Psoas muscle (tissue), 7 donors: ENCODE measurements at regions not wholly inside any gene's neighbourhood (a gene's known extent, or its start where the extent isn't known, plus 50 kb on each side); places are given as distances from the start of the nearest gene placed in this dataset.

ENCODE experiments used
- ATAC-seq, 4 donors: fragments of 200-7000 bp; cut with Tn5 transposase; one replicate each; pipeline ENCODE4 v1.9.1; 2020; ENCODE audit warnings: moderate library complexity in 3 of 4, mild to moderate bottlenecking in 2 of 4
- DNase-seq, 2 donors: peaks; one replicate each; pipeline ENCODE4 v3.0.0-alpha.2; 2020
- H3K27ac ChIP-seq: fragments of 200-600 bp; one replicate; pipeline ENCODE4 v1.8.0; 2022
- H3K27me3 ChIP-seq, 3 donors: fragments of 200-600 bp in 1 of 3; one replicate each; pipeline versions ENCODE4 v1.6.1 to v1.8.0; 2013 to 2022; ENCODE audit warnings: low read length in 2 of 3, mild to moderate bottlenecking in 2 of 3, moderate library complexity in 1 of 3; ENCODE audit not compliant: insufficient read depth in 3 of 3
- H3K36me3 ChIP-seq, 2 donors: fragments of 200-600 bp in 1 of 2; one replicate each; pipeline versions ENCODE4 v1.6.1 to v1.8.0; 2013 to 2022; ENCODE audit warnings: low read depth in 1 of 2, mild to moderate bottlenecking in 1 of 2, moderate library complexity in 1 of 2; ENCODE audit not compliant: insufficient read depth in 1 of 2
- H3K4me1 ChIP-seq: fragments of 200-600 bp; one replicate; pipeline ENCODE4 v1.8.0; 2022
- H3K4me3 ChIP-seq: fragments of 200-600 bp; one replicate; pipeline ENCODE4 v1.8.0; 2022; ENCODE audit warnings: mild to moderate bottlenecking
- H3K9me3 ChIP-seq: fragments of 200-600 bp; one replicate; pipeline ENCODE4 v1.8.0; 2022
- WGBS, 3 donors: extraction: QIAGEN DNeasy Blood & Tissue Kit; methylation state at CpG; one replicate each; pipeline versions ENCODE4 v1.1.6 to v1.1.7; 2013; 5-methylcytosine and 5-hydroxymethylcytosine counted together
- intact Hi-C, 2 donors: fragments of 100-400 bp; cut with DNase I; formaldehyde crosslinking; loops; one replicate each; pipeline versions ENCODE4 v1.11.0 to v1.14.2; 2022
- TF ChIP-seq, protein P1 (sequence below): fragments of 200-600 bp; IDR thresholded peaks from one replicate; pipeline ENCODE4 v1.8.0; 2022; ENCODE audit warnings: antibody characterized with exemption
- donor health status: healthy with polysubstance abuse.
- donor health status: DM: no; HTN: no; CAD: no; lungs with moderate emphysema.
- donor health status: Bipolar disorder and iron deficiency.
- donor health status: healthy.
- donor health status: DM: yes; HTN: yes; CAD: no.
- donor health status: DM: no; HTN: no; CAD: no.
- donor health status: DM: yes; HTN: yes; CAD: no.

DNA sequence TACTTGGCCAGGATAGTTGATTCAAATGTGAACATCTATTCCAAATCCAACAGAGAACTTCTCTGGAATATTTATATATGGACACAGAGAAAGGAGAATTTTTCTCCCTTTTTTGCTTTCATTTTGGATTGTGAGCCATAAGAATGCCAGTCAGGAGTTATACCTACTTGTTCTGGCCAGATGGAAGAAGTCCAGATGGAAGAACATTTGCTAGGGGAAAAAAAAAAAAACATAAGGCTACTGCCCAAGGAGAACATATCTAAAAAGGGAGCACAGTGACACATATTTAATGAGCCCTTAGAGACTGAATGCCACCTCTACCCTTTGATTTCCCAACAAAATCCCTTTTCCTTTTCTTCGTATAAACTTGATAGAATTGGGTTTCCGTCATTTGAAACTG, 61.7 kb upstream of the PPP2R2B start:
- no peak for ATAC-seq
- H3K9me3 ChIP-seq, result no peaks in the 10 kb centered on the region
- intact Hi-C loops, result no loop called here
- TF ChIP-seq, protein P1, sequence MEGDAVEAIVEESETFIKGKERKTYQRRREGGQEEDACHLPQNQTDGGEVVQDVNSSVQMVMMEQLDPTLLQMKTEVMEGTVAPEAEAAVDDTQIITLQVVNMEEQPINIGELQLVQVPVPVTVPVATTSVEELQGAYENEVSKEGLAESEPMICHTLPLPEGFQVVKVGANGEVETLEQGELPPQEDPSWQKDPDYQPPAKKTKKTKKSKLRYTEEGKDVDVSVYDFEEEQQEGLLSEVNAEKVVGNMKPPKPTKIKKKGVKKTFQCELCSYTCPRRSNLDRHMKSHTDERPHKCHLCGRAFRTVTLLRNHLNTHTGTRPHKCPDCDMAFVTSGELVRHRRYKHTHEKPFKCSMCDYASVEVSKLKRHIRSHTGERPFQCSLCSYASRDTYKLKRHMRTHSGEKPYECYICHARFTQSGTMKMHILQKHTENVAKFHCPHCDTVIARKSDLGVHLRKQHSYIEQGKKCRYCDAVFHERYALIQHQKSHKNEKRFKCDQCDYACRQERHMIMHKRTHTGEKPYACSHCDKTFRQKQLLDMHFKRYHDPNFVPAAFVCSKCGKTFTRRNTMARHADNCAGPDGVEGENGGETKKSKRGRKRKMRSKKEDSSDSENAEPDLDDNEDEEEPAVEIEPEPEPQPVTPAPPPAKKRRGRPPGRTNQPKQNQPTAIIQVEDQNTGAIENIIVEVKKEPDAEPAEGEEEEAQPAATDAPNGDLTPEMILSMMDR, result no peak
- DNase-seq, result no peak
- no peaks in the 10 kb centered on the region for H3K27me3 ChIP-seq
- no peak overlapping the region for H3K27ac ChIP-seq
- WGBS, 3 donors, result 68 to 75% (median 75%) methylated on average over 2 of the region's 2 CpGs
- no peaks in the 10 kb centered on the region for H3K36me3 ChIP-seq
- H3K4me1 ChIP-seq, result no peaks in the 10 kb centered on the region
- no peak overlapping the region for H3K4me3 ChIP-seq

DNA sequence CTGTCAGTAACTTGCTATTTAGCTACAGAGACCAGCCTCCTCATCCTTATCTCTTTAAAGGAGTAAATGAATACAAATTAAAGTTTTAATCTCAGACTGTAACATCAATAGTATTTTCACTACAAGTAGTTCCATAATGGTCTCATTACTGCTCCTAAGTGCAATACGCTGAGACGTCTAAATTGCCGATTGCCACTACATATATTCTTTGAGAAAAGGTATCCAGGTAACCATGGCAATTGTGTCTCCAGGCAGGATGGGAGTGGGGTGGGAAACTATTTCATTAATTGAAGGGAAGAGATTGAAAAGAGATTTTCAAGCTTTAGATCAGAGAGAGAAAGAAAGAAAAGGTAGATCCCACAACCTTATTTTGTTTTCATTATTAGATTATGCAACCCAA, 65.5 kb upstream of the PPP2R2B start:
- Histone ChIP-seq H3K27ac (no peak overlapping the region), H3K9me3 (no peaks in the 10 kb centered on the region), H3K36me3 (no peaks in the 10 kb centered on the region), H3K4me1 (no peaks in the 10 kb centered on the region), H3K4me3 (no peak overlapping the region), H3K27me3 (no peaks in the 10 kb centered on the region)
- WGBS, 3 donors, result 87 to 93% (median 89%) methylated on average over 3 of the region's 3 CpGs
- TF ChIP-seq, protein P1, result no peak
- intact Hi-C loops, result no loop called here
- ATAC-seq, result no peak
- DNase-seq, result no peak

DNA sequence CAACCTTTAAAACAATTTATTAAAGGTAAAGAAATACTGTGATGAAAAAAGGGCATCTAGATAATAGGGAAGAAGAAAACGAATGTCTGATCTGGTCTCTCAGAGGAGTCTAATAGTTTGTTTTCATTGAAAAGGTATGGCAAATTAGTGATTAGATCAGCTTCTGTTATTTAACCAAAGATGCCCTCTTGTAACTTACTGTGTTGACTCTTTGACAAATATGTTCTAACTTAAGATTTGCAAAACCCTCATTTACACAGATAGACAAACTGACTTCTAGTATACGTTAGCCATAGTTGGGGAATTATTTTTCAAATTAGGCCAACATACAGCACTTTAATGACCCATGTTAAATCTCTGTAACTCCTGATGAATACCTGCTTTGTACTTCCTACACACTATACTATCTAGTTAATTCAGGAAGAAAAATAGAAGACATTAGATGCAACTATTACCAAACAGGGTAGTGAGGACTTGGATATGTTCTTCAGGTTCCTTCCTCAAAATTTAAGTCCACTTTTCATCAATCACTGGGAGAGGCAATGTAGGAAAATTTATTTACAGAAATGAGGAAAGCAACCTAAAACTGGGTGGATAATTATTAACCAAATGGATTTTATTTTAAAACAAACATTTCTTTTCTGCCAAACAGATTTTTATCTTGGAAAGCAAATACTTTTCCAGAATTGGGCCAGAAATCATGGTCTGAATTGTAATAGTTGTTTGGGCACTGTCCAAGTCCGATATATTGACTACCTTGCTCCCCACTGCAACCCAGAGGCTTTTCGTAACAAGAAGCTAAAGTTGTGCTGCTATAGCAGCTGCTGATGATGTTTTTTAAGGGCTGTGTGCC, 66.4 kb upstream of the PPP2R2B start:
- intact Hi-C loops, result no loop called here
- DNase-seq (no peak), ATAC-seq (no peak)
- 46 to 54% (median 51%) methylated on average over 4 of the region's 4 CpGs for WGBS, 3 donors
- Histone ChIP-seq H3K36me3 (no peaks in the 10 kb centered on the region), H3K27ac (no peak overlapping the region), H3K27me3 (no peaks in the 10 kb centered on the region), H3K9me3 (no peaks in the 10 kb centered on the region), H3K4me1 (no peaks in the 10 kb centered on the region), H3K4me3 (no peak overlapping the region)
- TF ChIP-seq, protein P1, result no peak

DNA sequence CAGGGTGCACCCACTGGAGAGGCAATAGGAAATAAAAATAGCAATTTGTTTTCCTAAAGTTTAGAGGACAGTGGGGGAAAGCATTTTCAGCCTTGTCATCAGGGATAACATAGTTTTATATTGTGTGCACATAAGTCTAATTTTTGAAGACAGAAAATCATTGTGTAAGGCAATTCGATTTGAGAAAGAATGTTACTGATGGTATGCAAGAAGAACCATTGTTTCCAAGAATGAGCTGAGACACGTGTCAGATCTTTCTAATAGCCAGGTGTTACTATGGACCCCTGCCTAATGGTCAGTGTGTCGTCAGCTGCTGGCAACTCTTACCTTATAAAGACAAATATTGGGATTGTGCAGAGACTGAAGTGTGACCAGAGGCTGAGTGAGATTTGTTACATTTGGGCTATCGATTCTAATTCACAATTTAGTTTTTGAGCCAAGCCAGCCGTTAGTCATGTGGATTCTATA, 67.1 kb upstream of the PPP2R2B start:
- 20 to 36% (median 27%) methylated on average over 5 of the region's 5 CpGs for WGBS, 3 donors
- Histone ChIP-seq H3K36me3 (no peaks in the 10 kb centered on the region), H3K9me3 (no peaks in the 10 kb centered on the region), H3K4me1 (no peaks in the 10 kb centered on the region), H3K27me3 (no peaks in the 10 kb centered on the region), H3K27ac (no peak overlapping the region), H3K4me3 (no peak overlapping the region)
- intact Hi-C loops, result no loop called here
- DNase-seq (no peak), ATAC-seq (no peak)
- TF ChIP-seq, protein P1, result no peak
